HG03159 (cell line): ENCODE measurements at regions not wholly inside any gene's neighbourhood (a gene's known extent, or its start where the extent isn't known, plus 50 kb on each side); places are given as distances from the start of the nearest gene placed in this dataset.

Experiments used
- ATAC-seq: cut with Tn5 transposase; IDR thresholded peaks from one replicate; pipeline ENCODE4 v1.9.1; 2021; ENCODE audit warnings: mild to moderate bottlenecking, moderate library complexity; ENCODE audit not compliant: unreplicated experiment

DNA sequence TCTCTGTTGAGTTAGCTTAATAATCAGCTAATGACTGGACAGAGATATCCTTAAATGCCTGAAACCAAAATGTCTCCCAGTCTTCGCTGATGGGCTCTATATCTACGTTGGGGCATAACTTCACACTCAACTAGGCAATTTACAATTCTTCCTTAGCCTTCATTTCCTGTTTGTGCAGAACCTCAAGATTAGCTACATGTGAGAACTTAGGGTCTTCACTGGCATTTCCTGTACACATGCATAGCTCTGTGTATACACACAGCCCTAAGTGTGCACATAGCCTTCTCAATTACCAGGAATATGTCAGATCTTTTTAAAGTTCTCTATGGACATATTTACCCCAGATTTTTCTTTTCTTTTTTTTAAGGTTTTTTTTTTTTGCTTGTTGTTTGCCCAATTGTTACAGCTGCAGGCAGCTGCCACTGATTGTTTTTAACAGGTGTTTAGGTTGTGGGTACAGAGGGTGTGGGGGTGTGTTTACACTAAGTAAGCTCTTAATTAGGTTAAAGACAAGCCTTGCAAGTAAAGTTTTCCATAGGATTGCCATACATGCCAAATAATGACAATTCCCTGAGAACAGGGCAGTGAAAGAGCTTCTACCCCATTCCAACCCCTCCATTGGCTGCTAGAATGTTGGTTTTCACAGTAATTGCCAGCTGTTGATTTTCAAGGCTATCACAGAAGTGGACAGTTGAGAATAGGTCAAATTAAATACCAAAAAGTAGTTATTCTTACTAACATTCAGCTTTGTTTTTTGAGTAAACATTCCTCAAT lies 441.0 kb downstream of the TLE4 start:
- no peak for ATAC-seq

DNA sequence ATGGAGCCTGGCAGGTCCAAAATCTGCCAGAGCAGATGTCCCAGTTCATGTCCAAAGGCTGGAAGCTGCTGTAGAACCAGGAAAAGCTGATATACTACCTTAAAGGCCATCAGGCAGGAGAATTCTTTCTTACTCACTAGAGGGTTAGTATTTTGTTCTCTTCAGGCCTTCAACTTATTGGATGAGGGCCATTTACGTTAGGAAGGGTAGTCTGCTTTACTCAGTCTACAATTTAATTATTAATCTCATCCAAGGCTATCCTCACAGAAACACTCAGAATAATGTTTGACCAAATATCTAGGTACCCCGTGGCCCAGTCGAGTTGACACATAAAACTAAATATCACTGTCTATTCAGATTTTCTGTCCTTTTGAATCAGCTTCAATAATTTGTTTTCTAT lies 437.4 kb downstream of the TLE4 start:
- ATAC-seq, result no peak

DNA sequence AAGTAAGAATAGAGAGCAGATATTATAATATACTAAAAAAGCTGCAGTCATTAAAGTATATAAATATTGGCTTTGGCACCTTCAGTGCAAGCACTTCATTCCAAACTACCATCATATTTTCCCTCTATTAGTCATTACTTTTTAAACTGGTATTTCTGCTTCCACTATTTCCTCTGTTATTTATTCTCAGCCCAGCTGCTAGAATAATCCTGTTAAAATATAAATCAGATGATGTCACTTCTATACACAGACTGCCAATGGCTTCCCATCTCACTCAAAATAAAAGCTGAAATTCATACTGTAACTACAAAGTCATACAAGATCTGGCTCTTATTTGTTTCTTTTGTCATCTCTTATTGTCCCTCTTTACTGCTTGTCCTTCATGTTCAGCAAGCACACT lies 432.9 kb downstream of the TLE4 start:
- ATAC-seq, result no peak

DNA sequence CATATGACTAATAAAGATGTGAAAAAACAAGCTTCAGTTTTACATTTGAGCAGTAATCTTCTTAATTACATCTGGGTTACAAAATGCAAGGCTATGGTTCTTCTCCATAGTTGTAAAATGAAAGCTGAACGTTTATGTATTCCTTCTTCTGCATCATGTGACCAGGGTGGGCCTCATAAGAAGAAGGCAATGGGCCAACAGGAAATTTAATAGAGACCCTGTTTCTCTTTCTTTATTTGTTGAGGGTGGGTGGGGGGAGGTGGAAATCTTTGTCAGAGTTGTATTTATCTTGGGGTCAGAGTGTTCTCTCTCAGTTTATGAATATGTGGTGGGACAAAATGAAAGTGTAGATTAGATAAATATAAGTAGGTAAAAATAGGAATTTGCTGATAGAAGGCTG lies 418.8 kb downstream of the TLE4 start:
- ATAC-seq, result no peak

DNA sequence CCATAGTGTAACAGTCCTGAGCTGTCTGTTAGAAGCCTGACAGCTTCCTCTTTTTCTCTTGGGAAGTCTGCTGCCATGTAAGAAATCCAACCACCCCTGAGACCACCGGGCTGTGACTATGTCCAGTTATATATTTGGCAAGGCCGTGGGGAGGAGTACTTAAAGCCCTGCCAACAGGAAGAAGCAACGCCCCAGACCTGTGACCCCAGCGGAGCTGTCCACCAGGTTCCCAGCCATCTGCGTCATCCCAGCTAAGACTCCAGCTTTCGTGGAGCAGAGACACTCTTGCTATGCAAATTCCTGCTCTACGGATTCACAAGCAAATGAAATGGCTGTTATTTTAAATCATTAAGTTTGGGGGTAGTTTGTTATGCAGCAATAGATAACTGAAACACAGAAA lies 417.3 kb downstream of the TLE4 start:
- ATAC-seq, result no peak

DNA sequence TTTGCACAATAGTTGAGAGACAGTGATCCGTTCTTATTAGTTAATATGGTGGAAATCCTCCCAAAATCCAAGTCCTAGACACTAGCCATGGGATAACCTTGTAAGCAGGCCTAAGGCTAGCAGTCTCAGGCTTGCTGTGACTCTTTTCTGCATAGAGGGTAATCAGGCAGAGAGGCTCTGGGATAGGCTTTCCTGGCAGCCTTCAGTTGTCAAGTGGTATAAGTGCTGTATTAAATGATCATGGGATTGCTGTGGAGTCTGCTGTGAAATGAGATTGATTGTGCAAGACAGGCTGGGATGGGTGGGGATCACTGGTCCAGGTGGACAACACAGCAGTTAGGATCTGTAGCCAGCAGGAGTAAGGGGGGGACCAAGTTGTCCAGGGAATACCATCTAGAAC lies 416.4 kb downstream of the TLE4 start:
- no peak for ATAC-seq

DNA sequence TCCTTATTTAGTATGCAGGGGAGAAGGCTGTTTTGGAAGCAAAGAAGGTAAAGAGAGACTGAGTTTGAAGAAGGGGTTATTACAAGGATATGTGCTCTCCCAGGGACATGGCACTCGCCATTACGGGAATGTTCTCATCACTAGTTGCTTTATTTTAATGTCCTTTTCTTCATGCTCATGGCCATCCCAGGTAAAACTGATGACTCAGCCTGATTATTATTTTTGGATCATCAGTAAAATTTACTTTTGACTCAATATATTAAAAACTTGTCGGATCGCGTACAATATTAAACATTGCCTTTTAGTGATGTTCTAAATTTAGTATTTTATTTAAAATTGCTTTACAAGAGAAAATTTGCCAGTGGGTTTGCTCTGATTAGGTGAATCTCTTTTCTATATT lies 414.7 kb downstream of the TLE4 start:
- no peak for ATAC-seq

DNA sequence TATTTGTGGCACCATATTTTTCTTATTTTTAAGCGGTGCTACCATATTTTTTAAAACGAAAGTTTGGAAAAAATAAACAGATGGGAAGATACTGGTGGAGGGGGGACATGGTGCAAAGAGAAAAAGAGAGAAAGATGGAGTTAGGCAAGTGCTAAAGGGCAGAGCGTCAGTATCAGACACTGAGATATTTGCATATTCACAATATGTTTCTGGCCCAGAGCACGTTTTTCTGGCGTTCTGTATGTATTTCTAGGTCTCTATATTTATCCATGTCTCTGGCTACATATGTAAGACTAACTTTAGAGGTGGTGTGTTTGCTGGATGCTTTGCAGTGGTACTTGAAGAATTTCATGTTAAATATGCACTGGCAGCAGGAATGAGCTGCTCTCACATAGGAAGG lies 414.0 kb downstream of the TLE4 start:
- no peak for ATAC-seq

DNA sequence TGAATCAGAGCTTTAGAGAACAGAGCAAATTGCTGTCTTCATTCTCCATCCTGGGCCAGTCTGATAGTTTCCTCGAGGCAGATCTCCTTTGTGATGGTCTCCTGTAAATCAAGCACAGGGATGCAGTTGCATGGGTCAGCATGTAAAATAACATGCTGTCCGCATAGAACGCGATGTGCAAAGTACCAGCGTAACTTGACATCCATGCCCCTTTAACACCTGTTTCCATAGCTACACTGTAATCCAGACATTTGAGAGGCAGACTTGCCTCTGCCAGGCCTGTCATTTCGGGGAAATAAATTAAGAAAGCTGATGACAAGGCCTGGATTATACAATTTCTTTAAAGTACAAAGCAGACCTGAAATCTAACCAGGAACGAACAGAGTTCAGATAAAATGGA lies 413.5 kb downstream of the TLE4 start:
- no peak for ATAC-seq

DNA sequence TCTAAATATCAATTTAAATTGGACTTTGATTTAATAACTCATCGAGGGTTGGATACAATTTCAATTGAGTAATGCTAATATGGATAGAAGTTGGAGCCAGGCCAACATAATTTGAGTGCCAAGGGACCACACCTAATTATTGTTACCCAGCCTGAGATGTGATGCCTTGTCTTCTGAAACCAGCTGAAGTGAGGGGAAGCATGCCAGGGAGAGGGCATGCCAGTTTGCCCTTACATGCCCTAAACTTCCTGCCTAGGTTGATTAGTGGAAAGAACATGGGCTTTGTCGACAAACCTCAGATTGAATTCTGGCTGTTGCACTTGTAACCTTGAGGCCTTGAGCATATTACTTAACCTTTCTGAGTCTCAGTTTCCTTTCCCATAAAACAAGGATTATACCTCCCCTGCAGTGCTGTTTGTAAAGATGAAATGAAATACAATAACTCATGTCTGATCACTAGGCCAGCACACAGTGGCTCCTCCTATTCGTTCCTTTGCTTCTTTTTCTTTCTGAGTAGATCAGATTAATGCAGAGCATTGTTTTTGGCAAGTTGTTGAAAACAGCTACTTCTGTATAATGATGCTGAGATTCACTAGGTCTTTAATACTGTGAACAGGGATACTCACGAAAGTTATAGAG lies 412.8 kb downstream of the TLE4 start:
- ATAC-seq, result no peak

DNA sequence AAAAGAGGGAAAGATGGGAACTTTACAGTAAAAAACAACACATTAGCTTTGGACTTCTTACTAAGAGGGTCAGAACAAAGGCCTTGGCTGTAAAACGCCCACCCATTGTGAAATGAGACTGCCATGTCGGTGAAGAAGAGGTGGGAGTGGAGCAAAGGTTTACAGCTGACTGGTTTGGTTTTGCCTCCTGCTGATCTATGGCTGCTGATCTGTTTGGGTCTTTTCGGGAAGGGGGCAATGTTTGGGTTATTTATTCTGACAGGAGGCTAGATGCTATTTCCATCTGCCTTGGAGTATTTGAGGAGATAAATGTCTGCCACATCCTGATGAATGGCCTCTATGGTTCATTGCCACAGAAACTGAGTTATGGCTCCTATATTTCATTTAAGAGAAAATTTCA lies 408.7 kb downstream of the TLE4 start:
- no peak for ATAC-seq

DNA sequence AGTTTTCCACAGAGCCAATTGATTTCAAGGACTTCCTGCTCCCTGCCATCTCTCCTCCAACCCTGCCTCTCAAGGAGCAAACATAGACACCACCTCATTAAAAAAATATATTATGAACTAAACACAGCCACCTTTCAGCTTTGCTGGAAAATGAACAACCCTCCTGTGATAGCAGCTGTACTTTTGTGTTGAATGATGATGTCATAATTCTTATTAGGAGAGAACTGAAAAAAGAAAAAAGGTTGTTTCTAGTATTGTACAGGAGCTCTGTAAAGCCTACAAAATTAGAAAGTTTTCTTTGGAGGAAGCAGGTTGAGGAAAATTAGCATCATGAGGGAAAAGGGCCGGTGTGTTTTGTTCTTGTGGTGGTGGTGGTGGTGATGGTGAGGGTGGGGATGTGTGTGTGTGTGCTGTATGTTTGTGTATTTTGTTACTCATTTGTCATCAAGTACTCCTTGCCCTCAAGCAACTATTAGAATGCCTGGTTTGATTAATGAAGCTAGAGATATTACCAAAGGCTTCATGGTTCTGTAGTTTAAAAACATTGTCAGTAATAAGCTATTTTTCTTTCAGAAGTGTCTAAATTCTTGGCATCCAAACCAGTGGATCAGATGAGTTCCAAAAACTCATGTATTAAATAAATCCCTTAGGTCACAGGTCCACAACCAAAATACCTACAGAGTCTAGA lies 405.9 kb downstream of the TLE4 start:
- ATAC-seq, result no peak

DNA sequence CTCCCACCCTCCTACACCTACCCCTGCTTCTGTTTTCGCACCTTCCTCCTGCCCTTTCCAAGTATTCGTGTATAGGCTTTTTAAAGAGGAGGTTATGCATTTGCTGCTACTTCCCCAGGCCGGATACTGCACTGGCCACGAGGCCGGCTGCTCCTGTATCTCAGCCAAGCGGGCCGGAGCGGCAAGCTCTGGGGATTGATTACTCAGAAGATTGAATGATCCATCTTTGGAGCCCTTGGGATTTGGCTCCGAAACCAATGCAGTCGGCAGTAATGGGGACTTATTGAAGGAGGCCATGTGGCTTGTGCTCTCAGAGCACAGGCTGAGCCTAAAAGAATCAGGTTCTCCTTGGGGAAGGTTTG lies 405.3 kb downstream of the TLE4 start:
- no peak for ATAC-seq

DNA sequence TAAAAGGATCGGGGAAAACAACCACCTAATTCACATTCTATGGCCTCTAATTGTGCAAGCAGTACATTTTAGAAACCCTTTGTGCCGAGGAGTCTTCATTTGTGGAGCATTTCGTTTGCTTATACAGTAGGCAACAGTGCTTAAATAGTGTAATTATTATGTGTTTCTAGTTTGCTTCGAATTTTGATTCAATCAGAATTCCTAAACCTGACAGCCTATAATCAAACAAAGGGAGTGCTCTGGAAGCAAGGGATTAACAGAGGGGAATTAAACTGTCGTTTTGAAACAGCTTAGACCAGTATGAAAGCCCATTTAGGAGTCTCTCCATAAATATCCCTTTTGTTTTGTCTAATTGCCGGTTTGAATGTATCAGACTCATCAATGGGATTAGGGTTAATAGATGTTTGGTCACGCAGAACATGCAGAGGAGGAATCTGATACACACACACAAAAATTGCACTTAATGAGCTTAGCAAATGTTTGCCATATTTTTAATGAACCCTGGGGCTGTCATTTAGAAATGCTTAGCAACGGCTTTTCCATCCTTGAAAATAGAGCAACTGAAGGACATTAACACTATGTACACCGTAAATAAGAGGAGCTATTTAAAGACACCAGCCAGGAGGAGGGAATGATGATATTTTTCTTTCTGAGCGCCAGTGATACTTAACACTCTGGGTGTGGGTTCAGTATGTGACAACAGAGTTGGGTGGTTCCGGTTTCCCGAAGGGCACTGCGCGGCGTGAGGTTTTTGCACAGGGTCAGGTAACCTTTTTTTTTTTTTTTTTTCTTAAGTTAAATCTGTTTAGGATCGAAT lies 404.7 kb downstream of the TLE4 start:
- ATAC-seq, result no peak

DNA sequence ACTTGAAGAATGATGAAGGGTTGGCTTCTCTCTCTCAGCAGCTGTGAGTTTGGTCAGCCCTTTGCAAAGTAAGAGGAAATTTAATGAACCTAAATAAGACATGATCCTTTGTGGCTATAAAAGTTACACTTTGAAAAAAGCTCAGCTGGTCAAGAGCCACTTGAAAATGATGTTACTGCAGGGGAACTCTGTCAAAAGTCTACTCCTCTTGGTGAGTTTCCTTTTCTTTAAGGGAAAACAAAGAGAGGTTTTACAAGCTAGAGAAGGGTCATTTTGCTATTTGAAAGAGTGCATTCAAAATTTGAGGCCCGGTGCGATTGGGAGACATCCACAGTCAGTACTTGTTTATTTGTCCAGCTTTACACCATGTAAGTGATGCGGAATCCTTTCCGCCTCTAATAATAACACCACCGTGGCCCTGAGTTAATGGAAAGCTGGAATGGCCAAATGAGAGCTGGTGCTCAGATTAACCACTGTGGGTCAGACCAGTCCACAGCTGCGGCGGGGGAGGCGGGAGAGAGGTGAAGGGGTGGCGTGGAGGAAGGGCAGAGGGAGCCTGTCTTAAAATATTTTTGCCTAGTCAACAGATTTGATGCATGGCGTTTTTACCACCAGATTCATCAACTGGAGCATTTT lies 404.0 kb downstream of the TLE4 start:
- no peak for ATAC-seq

DNA sequence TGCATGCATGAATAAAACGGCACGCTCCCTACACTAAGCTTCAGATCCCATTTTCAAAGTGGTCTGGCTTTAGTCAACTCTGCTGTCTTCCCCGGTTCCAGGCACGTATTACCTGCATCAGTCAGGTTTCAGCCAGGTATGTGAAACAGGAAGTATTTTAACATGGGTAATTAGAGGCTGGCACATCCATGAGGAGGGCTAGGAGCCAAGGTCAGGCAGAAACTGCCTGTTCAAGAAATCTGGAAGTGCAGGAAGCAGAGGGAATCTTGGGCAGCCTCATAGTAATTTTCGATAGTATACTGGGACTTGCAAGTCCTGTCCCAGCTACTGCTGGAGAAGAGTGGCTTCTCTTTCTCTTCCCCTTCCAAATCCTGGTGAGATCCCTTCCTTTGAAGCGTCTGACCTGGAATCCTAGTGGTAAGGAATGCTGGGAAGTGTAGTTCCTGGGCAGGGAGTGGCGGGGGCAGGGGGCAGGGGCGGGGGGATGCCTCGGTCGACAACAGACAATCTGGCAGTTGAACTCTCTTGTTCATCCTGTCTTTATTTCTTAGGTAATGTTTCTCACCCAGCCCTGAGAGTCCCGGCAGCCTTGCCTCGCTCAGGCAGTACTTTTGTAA lies 403.1 kb downstream of the TLE4 start:
- ATAC-seq, result no peak

DNA sequence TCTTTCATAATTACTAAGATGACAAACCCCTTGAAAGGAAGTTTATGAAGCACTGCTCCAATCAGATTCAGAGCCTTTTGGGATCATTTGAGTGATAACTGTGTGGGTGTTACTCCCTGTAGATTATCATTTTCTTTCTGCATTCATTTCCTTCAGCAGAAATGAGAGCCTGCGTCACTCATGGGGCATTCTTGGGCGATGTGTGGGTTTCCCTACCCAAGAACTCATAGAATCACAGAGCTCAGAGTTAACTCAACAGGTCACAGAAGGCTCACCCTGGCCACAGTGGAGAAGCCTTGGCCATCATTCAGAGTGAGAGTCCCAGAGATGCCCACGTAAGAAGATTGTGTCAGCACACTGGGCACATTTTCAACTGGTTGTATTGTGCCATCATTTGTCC lies 401.9 kb downstream of the TLE4 start:
- ATAC-seq, result no peak

DNA sequence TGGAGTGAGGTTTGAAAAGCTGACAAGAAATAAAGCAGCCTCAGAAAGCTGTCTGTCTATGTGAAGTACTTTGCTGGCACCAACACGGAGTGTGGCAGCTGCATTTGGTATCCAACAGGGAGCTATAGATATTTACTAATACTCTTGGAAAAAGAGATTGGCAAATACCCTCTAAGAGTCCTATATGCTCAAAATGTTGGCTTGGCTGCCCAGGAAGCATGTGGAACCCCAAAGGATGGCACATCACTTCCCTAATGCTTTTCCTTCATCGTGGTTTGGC lies 398.3 kb downstream of the TLE4 start:
- ATAC-seq, result no peak

DNA sequence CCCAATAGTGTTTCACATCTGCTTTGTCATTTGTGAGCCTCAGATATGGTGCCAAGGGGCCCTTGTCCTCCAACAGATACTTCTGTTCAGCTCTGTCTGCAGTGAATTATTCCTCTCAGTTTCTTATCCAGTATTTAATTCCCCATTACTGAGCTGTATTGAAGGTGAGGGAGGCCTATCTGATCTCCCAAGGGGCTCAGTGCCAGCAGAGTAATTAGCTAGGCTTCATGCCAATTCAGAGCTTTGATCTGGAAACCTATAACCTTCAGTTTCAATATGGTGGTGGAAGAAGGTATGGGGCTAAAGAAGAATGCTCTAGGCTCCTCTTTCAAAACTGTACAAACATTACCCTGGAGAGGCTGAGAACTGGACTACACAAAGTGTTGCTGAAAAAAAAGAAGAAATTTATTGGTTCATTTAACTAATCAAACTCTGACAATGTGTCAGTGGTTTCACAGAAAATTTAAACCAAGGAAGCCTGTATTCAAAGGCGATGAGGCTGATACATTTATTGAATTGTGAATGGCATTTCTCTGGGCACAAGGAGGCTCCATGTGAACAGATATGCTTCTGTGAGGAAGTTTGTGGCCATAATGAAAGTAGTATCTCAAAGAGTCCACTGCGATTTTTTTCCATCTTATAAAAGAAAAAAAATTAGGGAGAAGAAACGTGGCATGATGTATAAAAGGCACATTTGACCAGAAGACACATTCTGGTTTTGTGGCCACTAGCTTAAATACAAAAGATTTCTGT lies 397.8 kb downstream of the TLE4 start:
- ATAC-seq, result no peak

DNA sequence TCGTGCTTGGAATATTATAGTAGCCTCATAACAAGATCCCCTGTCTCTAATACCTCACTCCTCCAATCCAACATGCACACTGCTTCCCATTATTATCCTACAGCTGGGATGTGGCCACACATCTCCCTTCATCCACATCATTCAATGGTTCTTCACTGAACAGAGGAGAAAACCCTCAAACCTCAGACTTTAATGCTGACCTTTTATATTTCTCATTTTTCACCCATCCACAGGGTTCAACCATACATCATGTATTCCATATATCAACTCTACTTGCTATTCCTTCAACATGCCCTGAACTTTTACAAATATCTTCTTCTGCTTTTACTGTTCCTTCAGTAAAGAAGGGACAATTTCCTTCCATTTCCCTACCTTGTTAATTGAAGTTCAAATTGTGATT lies 396.8 kb downstream of the TLE4 start:
- no peak for ATAC-seq
